PC-3 (cell line): ENCODE measurements at regions not wholly inside any gene's neighbourhood (a gene's known extent, or its start where the extent isn't known, plus 50 kb on each side); places are given as distances from the start of the nearest gene placed in this dataset.

Source experiments
- ATAC-seq: fragments of 200-7000 bp; cut with Tn5 transposase; 2 replicates; pipeline ENCODE4 v1.9.1; 2020; ENCODE audit warnings: mild to moderate bottlenecking, moderate library complexity
- BruUV-seq: library from RNA; stranded (reverse); fragments of 400-500 nt; replicated peaks from 2 replicates; lab custom pipeline; 2021; lab: Mats Ljungman, UMichigan
- CTCF ChIA-PET: fragments of 300-600 bp; sonication (Branson Sonifier 250); formaldehyde crosslinking; loops from one replicate; lab custom pipeline; 2022; ENCODE audit warnings: antibody characterized with exemption; lab: Charles Lee
- POLR2A ChIA-PET: fragments of 300-600 bp; sonication (Branson Sonifier 250); formaldehyde crosslinking; loops from one replicate; lab custom pipeline; 2022; ENCODE audit warnings: antibody characterized with exemption; ENCODE audit not compliant: unreplicated experiment; lab: Charles Lee
- DNase-seq: peaks from one replicate; pipeline ENCODE4 v3.0.0-alpha.2; 2015
- H2AFZ ChIP-seq: fragments of 300-600 bp; sonication (generic); 2 replicates; pipeline ENCODE4 v1.6.0; 2016; ENCODE audit warnings: antibody characterized with exemption, low read length
- H3F3A ChIP-seq: fragments of 300-600 bp; sonication (generic); one replicate; pipeline ENCODE4 v1.6.0; 2017; ENCODE audit warnings: antibody characterized with exemption, low read length, control low read depth, mild to moderate bottlenecking; ENCODE audit not compliant: unreplicated experiment
- H3K27ac ChIP-seq: fragments of 300-600 bp; sonication (generic); 2 replicates; pipeline ENCODE4 v1.5.1; 2016; ENCODE audit warnings: mild to moderate bottlenecking, low read length
- H3K27me3 ChIP-seq: fragments of 300-600 bp; sonication (generic); 2 replicates; pipeline ENCODE4 v1.6.1; 2016; ENCODE audit warnings: low read length, mixed read lengths
- H3K36me3 ChIP-seq: fragments of 300-600 bp; sonication (generic); 2 replicates; pipeline ENCODE4 v1.6.1; 2016; ENCODE audit warnings: low read depth, mixed run types, low read length, mixed read lengths
- H3K4me1 ChIP-seq: fragments of 300-600 bp; sonication (generic); 2 replicates; pipeline ENCODE4 v1.5.1; 2016; ENCODE audit warnings: low read length; ENCODE audit not compliant: insufficient read depth
- H3K4me2 ChIP-seq: fragments of 300-600 bp; sonication (generic); 2 replicates; pipeline ENCODE4 v1.6.0; 2016; ENCODE audit warnings: low read length
- H3K4me3 ChIP-seq: fragments of 300-600 bp; sonication (generic); 2 replicates; pipeline ENCODE4 v1.5.1; 2016; ENCODE audit warnings: mild to moderate bottlenecking, low read length, mixed read lengths
- H3K79me2 ChIP-seq: fragments of 300-600 bp; sonication (generic); 2 replicates; pipeline ENCODE4 v1.6.1; 2017; ENCODE audit warnings: low read length, mixed read lengths
- H3K9ac ChIP-seq: fragments of 300-600 bp; sonication (generic); 2 replicates; pipeline ENCODE4 v1.6.0; 2016; ENCODE audit warnings: mild to moderate bottlenecking, low read length
- H3K9me2 ChIP-seq: fragments of 300-600 bp; sonication (generic); replicated peaks from 2 replicates; pipeline ENCODE4 v1.6.1; 2016; ENCODE audit warnings: mixed run types, low read length, mixed read lengths
- H3K9me3 ChIP-seq: fragments of 300-600 bp; sonication (generic); 2 replicates; pipeline ENCODE4 v1.6.1; 2016; ENCODE audit warnings: low read length, mixed read lengths
- H4K20me1 ChIP-seq: fragments of 300-600 bp; sonication (generic); 2 replicates; pipeline ENCODE4 v1.6.1; 2016; ENCODE audit warnings: low read length, mixed read lengths
- CTCF ChIP-seq: fragments of 300-600 bp; sonication (generic); conservative IDR thresholded peaks from 2 replicates; pipeline ENCODE4 v1.5.1; 2017; ENCODE audit warnings: antibody characterized with exemption, low read depth, mild to moderate bottlenecking, low read length
- EZH2 ChIP-seq: fragments of 300-600 bp; sonication (generic); IDR thresholded peaks from one replicate; pipeline ENCODE4 v1.6.1; 2017; ENCODE audit warnings: antibody characterized with exemption, mild to moderate bottlenecking, low read length; ENCODE audit not compliant: unreplicated experiment
- EZH2phosphoT487 ChIP-seq: fragments of 300-600 bp; sonication (generic); IDR thresholded peaks from 2 replicates; pipeline ENCODE4 v1.6.1; 2018; ENCODE audit warnings: mild to moderate bottlenecking, antibody characterized with exemption, low read length, borderline replicate concordance
- intact Hi-C: fragments of 100-400 bp; cut with micrococcal nuclease; formaldehyde crosslinking; loops from 2 replicates; pipeline ENCODE4 v1.9.0; 2023

- no peaks in the 10 kb centered on the region for H3K27me3 ChIP-seq
- H3K9ac ChIP-seq: no peak overlapping the region
- H3K27ac ChIP-seq: no peak overlapping the region
- H2AFZ ChIP-seq: no peak overlapping the region
- no TSS peak for BruUV-seq
- H3K9me2 ChIP-seq: no peaks in the 10 kb centered on the region
- no peak overlapping the region for H3K4me2 ChIP-seq
- intact Hi-C loops: no loop called here
- H3K9me3 ChIP-seq: no peaks in the 10 kb centered on the region
- no peaks in the 10 kb centered on the region for H3K36me3 ChIP-seq
- H3K4me3 ChIP-seq: no peak overlapping the region
- DNase-seq (no peak), ATAC-seq (no peak)
- H3K79me2 ChIP-seq: no peaks in the 10 kb centered on the region
- CTCF ChIA-PET: no interaction called here
- no peaks in the 10 kb centered on the region for H3K4me1 ChIP-seq
- TF ChIP-seq CTCF: no peak
- no peak for TF ChIP-seq EZH2
- TF ChIP-seq EZH2phosphoT487: no peak
- no peaks in the 10 kb centered on the region for H3F3A ChIP-seq
- no peaks in the 10 kb centered on the region for H4K20me1 ChIP-seq
- POLR2A ChIA-PET: no interaction called here
Measured at GRCh38 chr6:76532647-76533046, 460.2 kb upstream of the IMPG1 start.

- ChIA-PET POLR2A (no interaction called here), CTCF (no interaction called here)
- no peaks in the 10 kb centered on the region for H3K9me2 ChIP-seq
- ATAC-seq: no peak
- H2AFZ ChIP-seq: no peak overlapping the region
- TF ChIP-seq EZH2 (no peak), CTCF (no peak), EZH2phosphoT487 (no peak)
- no peaks in the 10 kb centered on the region for H3K36me3 ChIP-seq
- no peak overlapping the region for H3K27ac ChIP-seq
- H3K4me1 ChIP-seq: no peaks in the 10 kb centered on the region
- intact Hi-C loops: no loop called here
- H3F3A ChIP-seq: no peaks in the 10 kb centered on the region
- no TSS peak for BruUV-seq
- no peak overlapping the region for H3K4me2 ChIP-seq
- no peaks in the 10 kb centered on the region for H3K79me2 ChIP-seq
- peak; percentile 10 for DNase-seq
- H3K4me3 ChIP-seq: no peak overlapping the region
- no peaks in the 10 kb centered on the region for H3K9me3 ChIP-seq
- no peaks in the 10 kb centered on the region for H4K20me1 ChIP-seq
- H3K9ac ChIP-seq: no peak overlapping the region
- no peaks in the 10 kb centered on the region for H3K27me3 ChIP-seq
Measured at GRCh38 chr6:76518443-76518842, 446.0 kb upstream of the IMPG1 start.

DNA sequence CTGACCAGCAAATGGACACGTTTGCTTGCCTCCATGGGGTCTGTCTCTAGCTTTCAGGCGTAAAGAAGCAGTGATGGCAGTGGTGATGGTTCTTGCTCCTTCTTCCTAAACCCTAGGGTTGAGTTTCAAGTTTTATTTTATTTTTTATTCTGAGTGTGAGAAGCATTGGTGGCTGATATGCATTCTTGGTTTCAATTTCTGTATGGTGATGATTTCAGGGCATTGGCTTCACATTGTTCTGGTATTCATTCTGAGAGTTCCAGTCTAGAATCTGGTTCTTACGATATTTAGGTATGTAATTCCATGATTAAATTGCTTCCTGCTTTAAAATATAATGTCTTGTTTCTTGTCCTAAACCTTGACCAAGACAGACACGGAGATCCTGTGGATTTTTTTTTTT, 444.5 kb upstream of the IMPG1 start:
- ATAC-seq: no peak
- no peaks in the 10 kb centered on the region for H3K9me3 ChIP-seq
- no peak overlapping the region for H3K4me2 ChIP-seq
- H3K4me3 ChIP-seq: no peak overlapping the region
- H3K4me1 ChIP-seq: no peaks in the 10 kb centered on the region
- H3K27ac ChIP-seq: no peak overlapping the region
- H3K9me2 ChIP-seq: no peaks in the 10 kb centered on the region
- H3K36me3 ChIP-seq: no peaks in the 10 kb centered on the region
- no peak for DNase-seq
- no peaks in the 10 kb centered on the region for H3F3A ChIP-seq
- intact Hi-C loops: no loop called here
- no peak overlapping the region for H2AFZ ChIP-seq
- POLR2A ChIA-PET: no interaction called here
- TF ChIP-seq EZH2: no peak
- TF ChIP-seq EZH2phosphoT487: no peak
- no peak for TF ChIP-seq CTCF
- no peak overlapping the region for H3K9ac ChIP-seq
- H3K27me3 ChIP-seq: no peaks in the 10 kb centered on the region
- CTCF ChIA-PET: no interaction called here
- H3K79me2 ChIP-seq: no peaks in the 10 kb centered on the region
- H4K20me1 ChIP-seq: no peaks in the 10 kb centered on the region
- BruUV-seq: no TSS peak
